ENCODE measurements at regions not wholly inside any gene's neighbourhood (a gene's known extent, or its start where the extent isn't known, plus 50 kb on each side); places are given as distances from the start of the nearest gene placed in this dataset.
A peak's percentile ranks its signal among the peaks of the same experiment; 100 is the strongest.

GRCh38 chr5:144773628-144774027 is 603.0 kb downstream of the KCTD16 start:
- no peak for DNase-seq

DNA sequence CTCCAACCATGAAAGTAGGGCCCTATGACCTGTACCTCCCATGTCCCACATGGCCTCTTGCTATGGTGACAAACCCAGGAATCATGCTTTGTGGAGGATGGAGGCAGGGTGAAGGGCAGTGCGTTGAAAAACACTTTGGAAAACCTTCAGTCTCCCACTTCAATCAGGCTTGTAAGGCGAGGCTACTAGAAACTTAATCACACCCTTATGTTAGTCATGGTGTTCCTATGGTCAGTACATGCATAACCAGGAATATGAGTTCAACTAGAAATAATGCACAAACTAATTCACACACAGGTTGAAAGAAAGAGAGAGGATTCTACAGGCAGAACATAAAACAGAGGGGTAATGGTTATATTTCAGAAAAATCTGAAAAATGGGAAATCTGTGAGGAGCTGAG is 601.1 kb downstream of the KCTD16 start:
- no peak for DNase-seq

- no peak for DNase-seq
Observed at GRCh38 chr5:144742361-144742760, 571.7 kb downstream of the KCTD16 start.

DNA sequence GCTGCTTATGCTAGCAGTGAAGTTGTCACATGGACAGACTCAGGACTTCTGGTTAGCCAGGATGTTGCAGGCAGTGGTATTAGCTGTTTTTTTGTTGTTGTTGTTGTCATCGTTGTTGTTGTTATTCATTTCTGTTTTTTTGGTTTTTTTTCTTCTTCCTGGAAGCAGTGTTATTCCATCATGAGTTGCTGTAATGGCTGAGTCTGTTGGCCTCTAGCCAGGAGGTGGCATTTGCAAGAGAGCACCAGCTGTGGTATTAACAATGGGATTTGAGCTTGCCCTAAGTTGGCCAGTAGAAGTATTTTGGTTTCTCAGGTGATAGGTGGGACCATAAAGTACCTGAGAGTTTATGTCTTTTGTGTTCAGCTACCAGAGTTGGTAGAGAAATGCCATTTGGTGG is 561.1 kb downstream of the KCTD16 start:
- no peak for DNase-seq

DNA sequence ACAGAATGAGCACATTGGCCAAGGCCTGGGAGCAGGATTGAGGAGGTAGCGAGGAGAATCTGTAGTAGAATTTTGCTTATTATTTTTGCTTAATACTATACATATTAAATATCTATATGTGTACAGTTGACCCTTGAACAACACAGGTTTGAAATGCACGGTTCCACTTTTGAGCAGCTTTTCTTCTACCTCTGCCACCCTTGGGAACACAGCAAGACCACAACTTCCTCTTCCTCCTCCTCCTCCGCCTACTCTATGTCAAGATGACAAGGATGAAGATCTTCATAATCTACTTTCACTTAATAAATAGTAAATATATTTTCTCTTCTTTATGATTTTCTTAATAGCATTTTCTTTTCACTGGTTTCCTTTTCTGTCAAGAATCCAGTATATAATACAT is 541.4 kb downstream of the KCTD16 start:
- no peak for DNase-seq

DNA sequence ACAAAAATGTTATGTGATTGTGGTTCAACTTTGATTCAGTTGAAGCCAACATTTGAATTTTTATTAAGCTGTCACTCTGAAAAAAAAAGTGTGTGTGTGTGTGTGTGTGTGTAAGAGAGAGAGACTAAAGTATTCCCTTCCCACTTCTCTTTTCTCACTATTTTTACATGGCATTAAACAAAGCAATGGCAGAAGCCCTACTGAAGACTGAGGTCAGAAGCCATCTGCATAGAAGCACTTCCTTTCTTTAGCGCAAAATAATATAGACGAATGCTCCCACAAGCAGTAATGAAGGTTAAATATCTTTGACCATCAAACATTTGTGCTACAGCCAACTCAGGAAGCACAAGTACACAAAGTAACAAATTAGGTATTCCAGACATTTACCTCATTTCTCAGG is 540.5 kb downstream of the KCTD16 start:
- DNase-seq, result no peak

GRCh38 chr5:144710637-144711036 is 540.0 kb downstream of the KCTD16 start:
- no peak for DNase-seq

GRCh38 chr5:144703776-144704175 is 533.1 kb downstream of the KCTD16 start:
- no peak for DNase-seq

DNA sequence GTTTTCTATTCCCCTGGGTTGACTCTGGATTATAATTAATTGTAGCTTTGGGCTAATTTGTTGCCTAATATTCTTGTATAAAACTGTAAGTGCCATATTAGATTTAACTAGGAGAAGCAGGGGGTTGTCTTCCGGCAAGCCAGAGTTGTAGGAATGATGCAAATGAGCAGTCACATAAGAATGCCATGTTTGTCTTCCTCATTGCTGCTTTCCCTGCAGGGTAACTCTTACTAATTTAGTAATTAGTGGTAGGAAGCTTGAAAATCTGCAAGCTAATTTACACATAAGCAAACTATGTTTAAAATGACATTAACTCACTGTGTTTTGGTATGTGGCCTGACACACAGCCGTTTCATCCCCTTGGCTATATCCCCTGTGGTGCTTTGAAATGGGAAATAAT is 527.8 kb downstream of the KCTD16 start:
- no peak for DNase-seq

DNA sequence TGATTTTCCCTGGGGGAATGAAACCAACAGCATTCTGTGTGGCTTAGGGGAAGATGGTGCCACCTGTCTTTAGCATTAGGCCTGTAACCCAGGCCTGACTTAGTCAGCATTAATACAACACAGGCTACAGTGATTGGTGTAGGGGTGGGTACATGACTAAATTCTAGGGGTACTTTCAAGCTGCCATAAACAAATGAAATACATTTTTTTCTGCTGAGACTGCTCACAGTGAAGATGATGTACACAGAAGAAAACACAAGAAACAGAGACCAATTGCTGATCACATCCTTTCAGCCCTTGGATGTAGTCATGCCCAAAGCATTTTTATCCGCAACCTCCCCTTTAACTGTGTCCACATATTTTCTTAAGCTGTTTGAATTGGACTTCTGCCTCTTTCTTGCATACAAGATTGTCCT is 527.2 kb downstream of the KCTD16 start:
- no peak for DNase-seq

- DNase-seq, result no peak
Observed at GRCh38 chr5:144691936-144692335, 521.3 kb downstream of the KCTD16 start.

GRCh38 chr5:144684899-144685298 is 514.2 kb downstream of the KCTD16 start:
- DNase-seq, result no peak

- DNase-seq, result no peak
Observed at GRCh38 chr5:144680711-144681110, 510.0 kb downstream of the KCTD16 start.

DNA sequence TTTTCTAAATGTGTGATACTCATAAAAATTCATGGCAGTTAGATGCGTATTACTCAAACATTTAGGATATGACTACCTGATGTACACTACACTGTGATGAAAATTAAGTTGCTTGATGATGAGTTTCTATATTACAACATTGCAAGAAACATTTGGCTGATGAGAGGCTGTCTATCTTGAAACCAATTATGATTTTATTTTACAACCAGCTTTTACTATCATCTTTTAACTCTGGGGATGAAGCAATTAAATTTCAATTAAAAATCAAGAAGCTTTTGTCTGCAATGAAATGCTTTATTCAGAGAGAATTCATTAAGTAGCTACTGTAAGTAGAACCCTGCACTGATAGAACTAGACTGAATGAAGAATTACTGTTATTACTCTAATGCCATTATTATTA is 500.4 kb downstream of the KCTD16 start:
- DNase-seq, result no peak

GRCh38 chr5:144659634-144660227 is 489.1 kb downstream of the KCTD16 start:
- DNase-seq, result no peak

DNA sequence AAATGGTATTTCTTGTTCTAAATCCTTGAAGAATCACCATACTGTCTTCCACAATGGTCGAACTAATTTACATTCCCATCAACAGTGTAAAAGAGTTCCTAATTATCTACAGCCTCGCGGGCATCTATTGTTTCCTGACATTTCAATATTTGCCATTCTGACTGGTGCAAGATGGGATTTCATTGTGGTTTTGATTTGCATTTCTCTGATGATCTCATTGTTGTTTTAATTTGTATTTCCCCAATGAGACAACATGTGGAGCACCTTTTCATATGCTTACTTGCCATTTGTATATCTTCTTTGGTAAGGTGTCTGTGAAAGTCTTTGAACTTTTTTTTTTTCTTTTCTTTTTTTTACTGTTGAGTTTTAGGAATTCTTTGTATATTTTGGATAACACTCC is 473.6 kb downstream of the KCTD16 start:
- no peak for DNase-seq

GRCh38 chr5:144638787-144639186 is 468.1 kb downstream of the KCTD16 start:
- no peak for DNase-seq

- no peak for DNase-seq
Observed at GRCh38 chr5:144634138-144634537, 463.5 kb downstream of the KCTD16 start.

DNA sequence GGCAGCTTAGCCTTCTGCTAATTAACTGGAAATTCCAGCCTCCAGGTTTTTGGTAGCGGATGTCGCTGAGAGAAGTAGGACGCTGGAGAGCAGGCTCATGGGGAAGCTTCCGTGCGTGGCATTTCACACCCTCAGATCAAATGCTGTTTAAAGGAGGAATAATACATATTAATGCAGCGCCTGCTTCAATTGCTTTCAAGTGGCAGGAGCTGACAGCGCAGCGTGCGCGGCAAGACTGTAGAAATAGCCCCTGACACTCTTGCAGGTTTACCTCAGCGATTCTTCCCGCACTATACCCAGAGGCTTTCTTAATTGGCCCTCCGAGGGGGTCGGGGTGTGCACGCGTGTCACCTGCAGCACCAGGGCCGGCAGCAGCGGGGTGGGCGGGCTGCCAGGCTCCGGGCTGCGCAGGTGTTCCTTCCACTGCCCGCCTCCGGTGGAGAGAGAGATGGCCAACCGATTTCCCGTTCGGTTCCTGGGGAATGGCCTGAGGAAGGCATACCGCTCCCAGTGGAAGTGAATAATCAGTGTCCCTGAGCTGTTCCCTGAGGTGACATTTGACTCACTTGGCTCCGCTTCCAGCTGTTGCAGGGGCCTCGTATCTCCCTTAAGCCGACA is 427.9 kb downstream of the KCTD16 start:
- peak; percentile 90 for DNase-seq

GRCh38 chr5:144596517-144596916 is 425.8 kb downstream of the KCTD16 start:
- DNase-seq, result no peak

DNA sequence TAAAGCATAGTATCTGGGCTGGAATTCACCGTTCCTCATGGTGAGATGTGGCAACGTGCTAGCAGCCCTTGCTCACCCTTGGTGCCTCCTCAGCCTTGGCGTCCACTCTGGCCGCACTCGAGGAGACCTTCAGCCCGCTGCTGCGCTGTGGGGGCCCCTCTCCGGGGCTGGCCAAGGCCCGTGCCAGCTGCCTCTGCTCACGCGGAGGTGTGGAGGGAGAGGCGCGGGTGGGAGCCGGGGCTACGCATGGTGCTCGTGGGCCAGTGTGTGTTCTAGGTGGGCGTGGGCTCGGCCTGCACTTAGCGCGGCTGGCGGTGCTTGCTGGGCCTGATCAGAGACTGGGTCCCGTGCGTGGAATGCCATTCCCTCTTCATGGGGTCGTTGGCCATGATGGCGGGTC is 424.2 kb downstream of the KCTD16 start:
- no peak for DNase-seq

GRCh38 chr5:144594234-144594633 is 423.6 kb downstream of the KCTD16 start:
- DNase-seq, result peak; percentile 64

- no peak for DNase-seq
Observed at GRCh38 chr5:144585681-144586080, 415.0 kb downstream of the KCTD16 start.

GRCh38 chr5:144583541-144584449 is 413.1 kb downstream of the KCTD16 start:
- peak; percentile 64 for DNase-seq

Measured in NCI-H748 treated with DMSO at 0.1 percent for 48 hours (cell line).